ENCODE measurements at regions not wholly inside any gene's neighbourhood (a gene's known extent, or its start where the extent isn't known, plus 50 kb on each side); places are given as distances from the start of the nearest gene placed in this dataset.

- H3K36me3 Mint-ChIP-seq (ENCODE audit: low read depth) = no peaks in the 10 kb centered on the region
- H3K27ac Mint-ChIP-seq = no peak overlapping the region
- peaks cover 9% of the 10 kb centered on the region for H3K4me1 Mint-ChIP-seq (ENCODE audit: low read depth)
- H3K9me3 Mint-ChIP-seq = peaks cover 8% of the 10 kb centered on the region
- H3K4me3 Mint-ChIP-seq = no peak overlapping the region
- intact Hi-C loops (cut with micrococcal nuclease) = no loop called here
- no peaks in the 10 kb centered on the region for H3K27me3 Mint-ChIP-seq
Measured at GRCh38 chr2:241936457-241937133, 67.1 kb downstream of the RTP5 start.

DNA sequence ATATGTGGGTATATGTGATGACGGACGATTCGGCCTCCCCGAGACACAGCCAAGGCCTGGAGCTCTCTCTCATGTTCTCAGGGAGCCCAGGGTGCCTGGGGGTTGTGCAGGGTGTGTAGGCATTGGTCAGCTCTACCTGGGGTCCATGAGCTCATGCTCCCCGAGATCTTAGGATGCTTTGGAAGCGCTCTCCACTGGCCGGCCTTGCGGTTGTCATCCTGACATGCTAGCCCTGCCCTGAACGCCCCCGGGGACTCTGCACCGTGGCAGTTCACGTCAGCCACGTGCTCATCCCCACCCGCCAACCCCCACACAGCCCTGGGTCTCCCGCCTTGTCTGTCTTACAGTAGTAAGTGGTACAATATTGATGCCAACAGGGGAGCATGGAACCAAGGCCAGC is 67.8 kb downstream of the RTP5 start:
- intact Hi-C loops (cut with micrococcal nuclease) = no loop called here
- H3K4me1 Mint-ChIP-seq (ENCODE audit: low read depth) = peaks cover 16% of the 10 kb centered on the region
- no peak overlapping the region for H3K27ac Mint-ChIP-seq
- no peaks in the 10 kb centered on the region for H3K36me3 Mint-ChIP-seq (ENCODE audit: low read depth)
- H3K27me3 Mint-ChIP-seq = no peaks in the 10 kb centered on the region
- peaks cover 8% of the 10 kb centered on the region for H3K9me3 Mint-ChIP-seq
- no peak overlapping the region for H3K4me3 Mint-ChIP-seq

DNA sequence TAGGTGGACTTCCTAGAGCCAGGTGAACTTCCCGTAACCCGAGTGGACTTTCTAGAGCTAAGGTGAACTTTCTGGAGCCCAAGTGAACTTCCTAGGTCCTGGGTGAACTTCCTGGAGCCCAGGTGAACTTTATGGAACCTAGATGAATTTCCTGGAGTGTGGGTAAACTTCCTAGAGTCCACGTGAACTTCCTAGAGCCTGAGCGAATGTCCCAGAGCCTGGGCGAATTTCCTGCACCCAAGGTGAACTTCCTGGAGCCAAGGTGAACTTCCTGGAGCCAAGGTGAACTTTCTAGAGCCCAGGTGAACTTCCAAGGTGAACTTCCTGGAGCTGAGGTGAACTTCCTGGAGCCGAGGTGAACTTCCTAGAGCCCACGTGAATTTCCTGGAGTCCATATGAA is 70.0 kb downstream of the RTP5 start:
- Mint-ChIP-seq H3K4me3 (no peak overlapping the region), H3K9me3 (peaks cover 8% of the 10 kb centered on the region), H3K27me3 (no peaks in the 10 kb centered on the region), H3K36me3 (ENCODE audit: low read depth) (no peaks in the 10 kb centered on the region), H3K4me1 (ENCODE audit: low read depth) (peaks cover 11% of the 10 kb centered on the region), H3K27ac (no peak overlapping the region)
- intact Hi-C loops (cut with micrococcal nuclease) = no loop called here

DNA sequence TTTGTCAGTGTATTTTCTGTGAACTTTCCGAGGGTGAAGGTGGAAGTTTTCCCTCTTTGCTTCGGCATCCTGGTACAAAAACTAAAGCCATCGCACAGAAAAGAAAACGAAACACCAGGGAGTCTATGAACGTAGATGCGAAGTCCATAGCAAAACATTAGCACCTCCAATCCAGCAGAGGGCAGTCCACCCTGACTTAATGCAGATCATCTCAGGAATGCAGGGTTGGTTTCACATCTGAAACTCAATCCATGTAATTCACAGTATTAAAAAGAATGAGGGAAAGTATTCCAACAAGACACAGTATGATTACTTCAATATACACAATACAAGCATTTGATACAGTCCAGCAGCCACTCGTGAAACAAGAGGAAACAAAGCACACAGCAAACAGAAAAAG is 70.8 kb downstream of the RTP5 start:
- peaks cover 11% of the 10 kb centered on the region for H3K4me1 Mint-ChIP-seq (ENCODE audit: low read depth)
- no peak overlapping the region for H3K27ac Mint-ChIP-seq
- H3K9me3 Mint-ChIP-seq = peaks cover 8% of the 10 kb centered on the region
- intact Hi-C loops (cut with micrococcal nuclease) = no loop called here
- H3K36me3 Mint-ChIP-seq (ENCODE audit: low read depth) = no peaks in the 10 kb centered on the region
- no peaks in the 10 kb centered on the region for H3K27me3 Mint-ChIP-seq
- H3K4me3 Mint-ChIP-seq = no peak overlapping the region

DNA sequence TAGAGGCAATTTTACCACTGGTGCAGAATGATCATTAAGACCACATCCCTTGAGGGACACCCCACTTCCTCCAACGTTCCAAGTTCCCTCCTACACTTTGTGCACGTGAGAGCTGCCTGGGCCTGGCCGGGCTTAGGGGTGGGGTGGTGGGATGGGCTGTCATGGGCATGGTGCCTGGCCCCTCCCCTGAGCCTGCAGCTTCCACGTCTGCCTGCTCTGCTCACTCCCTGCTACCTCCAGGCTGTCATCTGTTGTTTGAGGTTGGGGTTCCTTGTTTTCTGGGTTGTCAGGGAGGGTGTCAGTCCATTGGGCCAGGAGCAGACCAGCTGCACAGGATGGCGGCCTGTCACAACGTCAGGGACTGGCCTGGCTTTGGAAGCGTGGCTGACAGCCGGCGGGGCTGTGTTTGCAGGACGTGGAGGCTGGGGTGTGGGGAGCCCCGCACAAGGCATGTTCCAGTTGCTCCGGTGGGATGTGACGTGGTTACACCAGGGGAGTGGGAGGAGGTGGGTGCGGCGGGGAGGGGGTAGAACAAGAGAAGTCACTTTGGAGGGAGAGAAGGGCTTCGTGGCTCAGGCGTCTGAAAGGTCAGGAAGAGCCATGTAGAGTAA is 72.3 kb downstream of the RTP5 start:
- no peak overlapping the region for H3K27ac Mint-ChIP-seq
- intact Hi-C loops (cut with micrococcal nuclease) = no loop called here
- no peaks in the 10 kb centered on the region for H3K27me3 Mint-ChIP-seq
- H3K4me3 Mint-ChIP-seq = no peak overlapping the region
- H3K9me3 Mint-ChIP-seq = peaks cover 8% of the 10 kb centered on the region
- H3K4me1 Mint-ChIP-seq (ENCODE audit: low read depth) = peaks cover 11% of the 10 kb centered on the region
- no peaks in the 10 kb centered on the region for H3K36me3 Mint-ChIP-seq (ENCODE audit: low read depth)

GRCh38 chr2:241942416-241943208 is 73.1 kb downstream of the RTP5 start:
- peaks cover 11% of the 10 kb centered on the region for H3K4me1 Mint-ChIP-seq (ENCODE audit: low read depth)
- H3K36me3 Mint-ChIP-seq (ENCODE audit: low read depth) = no peaks in the 10 kb centered on the region
- intact Hi-C loops (cut with micrococcal nuclease) = no loop called here
- no peaks in the 10 kb centered on the region for H3K27me3 Mint-ChIP-seq
- peaks cover 8% of the 10 kb centered on the region for H3K9me3 Mint-ChIP-seq
- no peak overlapping the region for H3K27ac Mint-ChIP-seq
- H3K4me3 Mint-ChIP-seq = no peak overlapping the region

GRCh38 chr2:241943209-241943850 is 73.8 kb downstream of the RTP5 start:
- intact Hi-C loops (cut with micrococcal nuclease) = no loop called here
- no peak overlapping the region for H3K4me3 Mint-ChIP-seq
- peaks cover 8% of the 10 kb centered on the region for H3K9me3 Mint-ChIP-seq
- no peaks in the 10 kb centered on the region for H3K36me3 Mint-ChIP-seq (ENCODE audit: low read depth)
- H3K27me3 Mint-ChIP-seq = no peaks in the 10 kb centered on the region
- peaks cover 11% of the 10 kb centered on the region for H3K4me1 Mint-ChIP-seq (ENCODE audit: low read depth)
- H3K27ac Mint-ChIP-seq = no peak overlapping the region

DNA sequence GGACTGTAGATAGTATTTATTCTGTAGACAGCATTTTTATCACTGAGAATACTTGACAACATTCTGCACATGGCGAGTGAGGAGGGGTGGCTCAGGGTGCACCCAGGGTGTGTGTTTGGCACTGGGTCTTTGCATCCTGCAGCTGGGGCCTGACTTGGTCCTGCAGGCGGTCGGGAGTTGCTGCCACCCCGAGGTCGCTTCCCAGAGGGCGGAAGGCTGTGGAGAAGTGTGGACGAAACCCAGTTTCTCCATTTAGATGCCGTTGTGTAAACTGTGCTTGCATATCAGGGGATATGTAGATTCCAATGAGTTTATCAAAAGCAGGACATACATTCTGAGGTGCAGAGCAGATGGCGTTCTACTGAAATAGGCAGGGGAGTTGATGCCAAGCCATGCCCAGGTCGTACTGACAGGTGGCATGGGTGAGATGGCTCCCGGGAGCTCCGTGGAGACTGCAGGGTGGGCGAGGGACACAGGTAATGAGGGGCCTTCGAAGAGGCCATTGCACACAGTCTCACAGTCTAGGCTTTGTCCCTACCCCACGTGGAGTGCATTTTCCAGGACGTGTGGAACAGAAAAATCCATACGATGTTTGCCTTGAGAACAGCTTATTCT is 74.5 kb downstream of the RTP5 start:
- Mint-ChIP-seq H3K27ac (no peak overlapping the region), H3K27me3 (no peaks in the 10 kb centered on the region)
- intact Hi-C loops (cut with micrococcal nuclease) = no loop called here

DNA sequence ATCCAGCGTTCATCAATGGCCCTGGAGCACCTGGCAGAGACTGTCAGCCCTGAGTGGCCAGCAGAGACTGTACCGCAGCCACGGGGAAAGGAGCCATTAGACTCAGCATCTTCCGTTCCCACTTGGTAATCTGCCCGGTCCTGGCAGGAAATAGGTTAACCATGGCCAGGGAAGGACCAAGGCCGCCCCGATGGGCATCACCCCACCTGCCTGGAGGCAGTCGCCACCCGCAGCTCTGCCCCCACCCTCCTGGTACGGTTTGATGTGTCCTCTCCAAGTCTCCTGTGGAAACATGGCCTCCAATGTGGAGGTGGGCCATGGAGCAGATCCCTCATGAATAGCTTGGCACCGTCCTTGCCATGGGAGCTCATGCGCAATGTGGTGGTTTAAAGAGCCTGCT is 75.3 kb downstream of the RTP5 start:
- intact Hi-C loops (cut with micrococcal nuclease) = no loop called here
- Mint-ChIP-seq H3K27ac (no peak overlapping the region), H3K36me3 (ENCODE audit: low read depth) (no peaks in the 10 kb centered on the region), H3K27me3 (no peaks in the 10 kb centered on the region), H3K4me3 (no peak overlapping the region), H3K4me1 (ENCODE audit: low read depth) (peaks cover 11% of the 10 kb centered on the region), H3K9me3 (peaks cover 8% of the 10 kb centered on the region)

More for the DNA sequence above, 74.5 kb downstream of the RTP5 start:
- Mint-ChIP-seq H3K4me1 (ENCODE audit: low read depth) (peaks cover 11% of the 10 kb centered on the region), H3K36me3 (ENCODE audit: low read depth) (no peaks in the 10 kb centered on the region), H3K4me3 (no peak overlapping the region), H3K9me3 (peaks cover 8% of the 10 kb centered on the region)

DNA sequence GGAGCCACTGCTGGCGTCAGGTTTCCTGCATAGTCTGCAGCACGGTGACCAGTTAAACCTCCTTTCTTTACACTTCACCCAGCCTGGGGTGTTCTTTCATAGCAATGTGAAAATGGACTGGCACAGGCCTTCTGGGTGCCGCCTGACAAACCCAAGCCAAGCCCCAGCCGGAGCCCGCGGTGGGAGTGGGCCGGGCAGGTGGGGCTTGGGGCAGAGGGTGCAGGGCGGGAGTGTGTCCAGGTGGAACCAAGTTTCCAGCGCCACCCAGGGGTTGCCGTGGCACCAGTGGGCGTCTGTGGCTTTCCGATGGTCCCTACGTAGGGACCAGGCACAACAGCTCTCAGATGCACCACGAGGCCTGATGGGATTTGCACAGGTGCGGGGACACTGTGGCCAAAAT is 75.8 kb downstream of the RTP5 start:
- Mint-ChIP-seq H3K9me3 (peaks cover 5% of the 10 kb centered on the region), H3K36me3 (ENCODE audit: low read depth) (no peaks in the 10 kb centered on the region), H3K4me3 (no peak overlapping the region), H3K27ac (no peak overlapping the region), H3K27me3 (no peaks in the 10 kb centered on the region), H3K4me1 (ENCODE audit: low read depth) (peaks cover 11% of the 10 kb centered on the region)
- intact Hi-C loops (cut with micrococcal nuclease) = no loop called here

DNA sequence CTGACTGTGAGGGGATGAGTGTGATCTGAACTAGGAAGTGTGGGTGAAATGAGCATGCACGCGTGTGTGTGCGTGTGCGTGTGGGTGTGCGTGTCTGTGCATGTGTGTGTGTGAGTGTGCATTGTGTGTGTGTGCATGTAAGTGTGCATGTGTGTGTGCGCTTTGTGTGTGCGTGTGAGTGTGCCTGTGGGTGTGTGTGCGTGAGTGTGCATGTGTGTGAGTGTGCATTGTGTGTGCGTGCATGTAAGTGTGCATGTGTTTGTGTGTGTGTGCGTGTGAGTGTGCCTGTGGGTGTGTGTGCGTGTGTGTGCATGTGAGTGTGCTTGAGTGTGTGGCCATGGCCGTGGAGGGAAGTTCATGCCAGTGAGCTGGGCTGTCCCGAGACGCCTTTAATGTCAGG is 76.3 kb downstream of the RTP5 start:
- no peaks in the 10 kb centered on the region for H3K36me3 Mint-ChIP-seq (ENCODE audit: low read depth)
- peaks cover under 1% of the 10 kb centered on the region for H3K9me3 Mint-ChIP-seq
- H3K4me1 Mint-ChIP-seq (ENCODE audit: low read depth) = peaks cover 11% of the 10 kb centered on the region
- intact Hi-C loops (cut with micrococcal nuclease) = no loop called here
- no peak overlapping the region for H3K27ac Mint-ChIP-seq
- no peak overlapping the region for H3K4me3 Mint-ChIP-seq
- H3K27me3 Mint-ChIP-seq = no peaks in the 10 kb centered on the region

- H3K36me3 Mint-ChIP-seq (ENCODE audit: low read depth) = no peaks in the 10 kb centered on the region
- intact Hi-C loops (cut with micrococcal nuclease) = no loop called here
- H3K27me3 Mint-ChIP-seq = no peaks in the 10 kb centered on the region
- H3K4me3 Mint-ChIP-seq = no peak overlapping the region
- no peaks in the 10 kb centered on the region for H3K9me3 Mint-ChIP-seq
- no peak overlapping the region for H3K27ac Mint-ChIP-seq
- peaks cover 8% of the 10 kb centered on the region for H3K4me1 Mint-ChIP-seq (ENCODE audit: low read depth)
Measured at GRCh38 chr2:241946306-241947003, 76.9 kb downstream of the RTP5 start.

DNA sequence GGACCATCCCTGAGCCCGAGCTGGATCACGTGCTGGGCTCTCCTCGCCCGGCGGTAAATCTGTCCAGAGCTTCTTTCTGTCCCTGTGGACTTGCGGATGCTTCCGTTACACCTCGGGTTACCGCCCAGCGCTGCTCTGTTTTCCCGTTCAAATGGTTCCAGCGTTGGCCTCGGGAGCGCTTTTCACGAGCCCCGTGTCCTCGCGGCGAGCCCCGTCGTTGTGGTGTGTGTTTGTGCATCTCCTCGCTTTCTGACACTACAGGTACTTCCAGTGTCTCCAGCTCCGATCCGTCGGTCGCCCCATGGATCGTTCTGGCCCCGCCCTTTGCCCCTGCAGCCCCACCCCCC is 77.4 kb downstream of the RTP5 start:
- Mint-ChIP-seq H3K27me3 (peaks cover 3% of the 10 kb centered on the region), H3K36me3 (ENCODE audit: low read depth) (no peaks in the 10 kb centered on the region), H3K4me1 (ENCODE audit: low read depth) (peaks cover 3% of the 10 kb centered on the region), H3K9me3 (no peaks in the 10 kb centered on the region), H3K4me3 (no peak overlapping the region), H3K27ac (no peak overlapping the region)
- intact Hi-C loops (cut with micrococcal nuclease) = no loop called here
